ENCODE measurements at regions not wholly inside any gene's neighbourhood (a gene's known extent, or its start where the extent isn't known, plus 50 kb on each side); places are given as distances from the start of the nearest gene placed in this dataset.

DNA sequence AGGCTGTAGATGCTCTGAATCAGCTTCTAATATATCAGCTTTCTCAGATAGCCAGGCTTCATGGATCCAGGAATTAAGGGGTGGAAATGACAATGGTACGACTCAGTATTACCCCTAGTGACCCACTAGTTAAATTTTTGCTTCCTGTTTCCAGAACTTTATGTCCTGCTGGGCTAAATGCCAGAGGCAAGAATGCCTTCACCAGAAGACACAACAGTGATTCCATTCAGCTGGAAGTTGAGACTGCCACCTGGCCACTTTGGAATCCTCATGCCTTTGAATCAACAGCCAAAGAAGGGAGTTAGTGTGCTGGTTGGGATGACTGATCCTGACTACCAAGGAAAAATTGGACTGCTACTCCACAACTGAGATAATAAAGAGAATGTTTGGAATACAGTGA lies 239.1 kb downstream of the ASXL3 start:
- DNase-seq (ENCODE audit: low read depth) = peak; percentile 76

DNA sequence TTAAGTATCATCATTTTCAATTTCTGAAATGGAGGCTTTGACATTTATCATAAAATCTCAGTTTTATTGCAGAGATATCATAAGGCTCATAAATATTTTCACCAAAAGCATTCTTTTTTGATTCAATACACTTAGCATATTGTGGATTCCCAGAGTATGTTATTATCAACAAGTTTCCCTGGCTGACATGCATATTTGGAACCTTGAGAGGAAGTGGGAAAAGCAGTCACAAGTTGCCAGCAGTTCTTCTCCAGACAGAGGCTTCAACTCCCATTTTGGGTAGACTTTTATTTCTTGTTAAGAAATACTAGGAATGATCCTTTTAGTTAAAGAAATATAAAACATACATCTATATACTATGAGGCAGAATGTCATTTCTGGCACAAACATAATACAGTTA lies 236.5 kb downstream of the ASXL3 start:
- DNase-seq (ENCODE audit: low read depth) = no peak

DNA sequence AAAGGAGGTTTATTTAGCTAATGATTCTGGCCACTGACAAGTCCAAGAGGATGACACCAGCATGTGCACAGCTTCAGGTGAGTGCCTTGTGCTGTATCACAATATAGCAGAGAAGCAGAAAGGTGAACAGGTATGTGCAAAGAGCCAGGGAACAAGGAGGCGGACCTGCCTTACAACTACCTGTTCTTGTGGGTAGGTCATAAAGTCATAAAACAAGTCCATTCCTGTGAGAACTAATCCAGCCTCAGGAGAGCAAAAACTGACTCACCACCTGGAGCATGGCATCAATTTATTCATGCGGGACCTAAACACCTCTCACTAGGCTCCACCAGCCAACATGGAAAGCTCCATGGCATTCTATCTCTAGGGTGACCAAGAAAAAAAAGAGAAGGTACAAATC lies 234.2 kb downstream of the ASXL3 start:
- no peak for DNase-seq (ENCODE audit: low read depth)

DNA sequence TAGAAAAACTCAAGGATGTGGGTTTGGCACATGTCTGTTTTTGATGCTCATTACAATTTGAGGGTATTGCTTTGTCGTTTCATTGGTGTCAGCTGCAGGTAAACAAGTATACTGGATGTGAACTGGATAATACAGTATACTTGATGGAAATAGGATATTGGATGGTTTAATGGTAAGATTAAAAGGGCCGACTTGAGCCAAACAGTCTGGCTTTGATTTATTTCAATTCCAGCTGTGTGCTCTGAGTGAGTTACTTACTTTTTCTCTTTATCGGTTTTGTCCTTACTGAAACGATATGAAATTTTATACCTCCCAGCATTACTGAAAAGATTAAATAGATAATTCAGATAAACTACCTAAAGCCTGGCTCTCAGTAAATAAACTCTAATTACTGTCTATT lies 227.6 kb downstream of the ASXL3 start:
- DNase-seq (ENCODE audit: low read depth) = no peak

DNA sequence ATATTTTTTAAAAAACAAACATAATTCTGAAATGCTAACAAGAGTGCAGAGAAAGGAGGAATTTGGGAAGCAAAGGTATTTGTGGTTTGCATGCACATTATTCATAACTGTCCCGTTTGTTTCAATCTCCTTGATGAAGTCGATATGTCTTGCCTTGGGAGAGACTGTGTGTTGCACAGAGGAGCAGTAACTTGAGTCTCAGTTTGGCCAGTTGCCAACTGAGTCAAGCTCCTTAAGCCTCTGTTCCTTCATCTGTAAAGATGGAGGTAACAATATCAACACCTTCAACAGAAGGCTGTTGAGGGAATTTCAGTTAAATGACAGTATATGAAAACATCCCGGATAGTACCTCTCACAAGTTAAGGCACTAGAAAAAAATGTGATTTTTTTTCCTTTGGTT lies 226.2 kb downstream of the ASXL3 start:
- DNase-seq (ENCODE audit: low read depth) = no peak

DNA sequence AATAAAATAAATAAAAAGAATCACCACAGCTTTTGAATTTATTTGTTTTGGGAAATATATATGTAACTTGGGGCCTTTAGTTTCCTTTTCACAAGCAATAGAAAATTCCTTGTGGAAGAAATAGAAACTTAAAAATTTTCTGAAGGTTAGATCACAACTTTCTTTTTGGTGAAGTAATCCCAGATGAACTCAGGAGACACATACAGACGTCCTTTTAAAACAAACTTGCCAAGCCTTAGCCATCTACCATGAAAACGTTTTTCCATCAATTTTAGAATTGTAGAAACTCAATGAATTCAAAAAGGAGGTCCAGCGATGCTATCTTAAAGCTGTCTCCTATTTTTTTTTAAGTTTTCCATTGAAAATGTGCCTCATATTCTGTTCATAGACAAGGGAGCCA lies 225.6 kb downstream of the ASXL3 start:
- DNase-seq (ENCODE audit: low read depth) = no peak

DNA sequence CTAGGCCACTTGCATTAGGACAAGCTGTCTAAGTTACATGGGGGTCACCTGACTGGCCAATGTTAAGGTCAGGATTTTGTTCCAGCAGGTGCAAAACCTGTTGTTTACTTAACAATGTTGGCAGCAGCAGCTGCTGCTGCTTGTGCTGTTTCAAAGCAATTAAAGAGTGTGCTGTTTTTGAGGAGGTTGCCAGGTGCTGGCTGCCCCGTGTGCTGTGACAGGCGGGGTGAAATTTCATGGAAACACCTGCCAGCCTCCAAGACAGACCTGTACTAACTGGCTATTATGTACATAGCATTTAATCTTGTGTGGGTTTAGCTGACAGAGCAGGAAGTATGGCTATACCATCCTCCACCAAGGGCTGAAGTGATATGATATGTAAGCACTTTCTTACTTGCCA lies 224.9 kb downstream of the ASXL3 start:
- no peak for DNase-seq (ENCODE audit: low read depth)
